Hepatocyte (in vitro differentiated cells): ENCODE measurements at regions not wholly inside any gene's neighbourhood (a gene's known extent, or its start where the extent isn't known, plus 50 kb on each side); places are given as distances from the start of the nearest gene placed in this dataset.
"Not testable (repeated sequence)": the region's sequence is repeated elsewhere in the genome, so short reads cannot be mapped to it uniquely, and the experiment has no call there.

Experiments
- DNase-seq: peaks from one replicate; pipeline ENCODE4 v3.0.0-alpha.2; 2016; ENCODE audit warnings: low spot score
- H2AFZ ChIP-seq: fragments of 200-600 bp; sonication (generic); 2 replicates; pipeline ENCODE4 v1.6.0; 2016; ENCODE audit warnings: antibody characterized with exemption, mild to moderate bottlenecking
- H3K27ac ChIP-seq: fragments of 200-600 bp; sonication (generic); 2 replicates; pipeline ENCODE4 v1.5.1; 2016; ENCODE audit warnings: mild to moderate bottlenecking
- H3K27me3 ChIP-seq: fragments of 200-600 bp; sonication (generic); 2 replicates; pipeline ENCODE4 v1.6.1; 2016
- H3K36me3 ChIP-seq: fragments of 200-600 bp; sonication (generic); replicated peaks from 2 replicates; pipeline ENCODE4 v1.5.1; 2016; ENCODE audit warnings: low read depth; ENCODE audit not compliant: insufficient read depth
- H3K4me1 ChIP-seq: fragments of 200-600 bp; sonication (generic); 2 replicates; pipeline ENCODE4 v1.5.1; 2016; ENCODE audit warnings: mild to moderate bottlenecking, moderate library complexity; ENCODE audit not compliant: insufficient read depth
- H3K4me2 ChIP-seq: fragments of 200-600 bp; sonication (generic); 2 replicates; pipeline ENCODE4 v1.6.0; 2016
- H3K4me3 ChIP-seq: fragments of 200-600 bp; sonication (generic); 2 replicates; pipeline ENCODE4 v1.5.1; 2016; ENCODE audit warnings: mild to moderate bottlenecking
- H3K79me2 ChIP-seq: fragments of 200-600 bp; sonication (generic); 2 replicates; pipeline ENCODE4 v1.6.0; 2017; ENCODE audit warnings: mild to moderate bottlenecking
- H3K9me2 ChIP-seq: fragments of 200-600 bp; sonication (generic); replicated peaks from 2 replicates; pipeline ENCODE4 v1.6.0; 2017; ENCODE audit warnings: mild to moderate bottlenecking; ENCODE audit not compliant: insufficient read depth
- H3K9me3 ChIP-seq: fragments of 200-600 bp; sonication (generic); 2 replicates; pipeline ENCODE4 v1.5.1; 2016; ENCODE audit warnings: low read depth, mild to moderate bottlenecking
- H4K20me1 ChIP-seq: fragments of 200-600 bp; sonication (generic); 2 replicates; pipeline ENCODE4 v1.6.0; 2016; ENCODE audit warnings: mild to moderate bottlenecking; ENCODE audit not compliant: insufficient read depth, poor library complexity, severe bottlenecking
- EZH2 ChIP-seq: fragments of 200-600 bp; sonication (generic); IDR thresholded peaks from 2 replicates; pipeline ENCODE4 v1.6.1; 2016; ENCODE audit warnings: antibody characterized with exemption, mild to moderate bottlenecking, borderline replicate concordance
- EZH2phosphoT487 ChIP-seq: fragments of 200-600 bp; sonication (generic); IDR thresholded peaks from one replicate; pipeline ENCODE4 v1.6.1; 2018; ENCODE audit warnings: antibody characterized with exemption, mild to moderate bottlenecking, low read depth, moderate library complexity; ENCODE audit not compliant: unreplicated experiment, severe bottlenecking
- WGBS: methylation state at CpG from one replicate; pipeline ENCODE4 v1.1.6; 2016; ENCODE audit warnings: low lambda C conversion rate; ENCODE audit errors: missing lambda C conversion rate; 5-methylcytosine and 5-hydroxymethylcytosine counted together
- TF ChIP-seq, protein P1 (sequence below): fragments of 200-600 bp; sonication (generic); IDR thresholded peaks from 2 replicates; pipeline ENCODE4 v1.5.1; 2016; ENCODE audit warnings: antibody characterized with exemption, mild to moderate bottlenecking; ENCODE audit not compliant: poor library complexity

DNA sequence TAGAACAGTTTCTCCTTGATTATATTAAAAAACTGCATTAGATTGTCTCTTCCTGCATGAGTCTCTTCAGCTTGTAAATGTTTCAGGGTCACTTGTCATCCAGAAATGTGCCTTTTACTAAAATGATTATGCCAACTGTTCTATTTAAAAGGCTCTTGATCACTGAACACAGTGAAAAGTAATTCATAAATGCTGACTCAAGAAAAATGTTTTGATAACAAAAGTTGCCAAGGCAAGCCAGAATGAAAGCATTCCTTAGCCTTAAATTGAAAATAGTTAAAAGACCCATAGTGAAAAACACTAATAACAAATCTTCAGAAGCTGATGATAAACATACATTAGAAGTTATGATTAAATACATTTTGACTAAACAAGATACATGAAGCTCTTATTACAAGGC lies 356.0 kb upstream of the KIF2B start:
- no peaks in the 10 kb centered on the region for H3K9me2 ChIP-seq
- H3K27ac ChIP-seq = no peak overlapping the region
- H3K4me3 ChIP-seq = no peak overlapping the region
- H3K9me3 ChIP-seq = no peaks in the 10 kb centered on the region
- no peak for DNase-seq
- no peak overlapping the region for H2AFZ ChIP-seq
- no peak overlapping the region for H3K4me2 ChIP-seq
- no peaks in the 10 kb centered on the region for H3K36me3 ChIP-seq
- no peaks in the 10 kb centered on the region for H3K27me3 ChIP-seq
- H3K79me2 ChIP-seq = no peaks in the 10 kb centered on the region
- no peak for TF ChIP-seq EZH2
- no peak for TF ChIP-seq EZH2phosphoT487
- TF ChIP-seq, protein P1, sequence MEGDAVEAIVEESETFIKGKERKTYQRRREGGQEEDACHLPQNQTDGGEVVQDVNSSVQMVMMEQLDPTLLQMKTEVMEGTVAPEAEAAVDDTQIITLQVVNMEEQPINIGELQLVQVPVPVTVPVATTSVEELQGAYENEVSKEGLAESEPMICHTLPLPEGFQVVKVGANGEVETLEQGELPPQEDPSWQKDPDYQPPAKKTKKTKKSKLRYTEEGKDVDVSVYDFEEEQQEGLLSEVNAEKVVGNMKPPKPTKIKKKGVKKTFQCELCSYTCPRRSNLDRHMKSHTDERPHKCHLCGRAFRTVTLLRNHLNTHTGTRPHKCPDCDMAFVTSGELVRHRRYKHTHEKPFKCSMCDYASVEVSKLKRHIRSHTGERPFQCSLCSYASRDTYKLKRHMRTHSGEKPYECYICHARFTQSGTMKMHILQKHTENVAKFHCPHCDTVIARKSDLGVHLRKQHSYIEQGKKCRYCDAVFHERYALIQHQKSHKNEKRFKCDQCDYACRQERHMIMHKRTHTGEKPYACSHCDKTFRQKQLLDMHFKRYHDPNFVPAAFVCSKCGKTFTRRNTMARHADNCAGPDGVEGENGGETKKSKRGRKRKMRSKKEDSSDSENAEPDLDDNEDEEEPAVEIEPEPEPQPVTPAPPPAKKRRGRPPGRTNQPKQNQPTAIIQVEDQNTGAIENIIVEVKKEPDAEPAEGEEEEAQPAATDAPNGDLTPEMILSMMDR = no peak
- H4K20me1 ChIP-seq = no peaks in the 10 kb centered on the region
- H3K4me1 ChIP-seq = no peaks in the 10 kb centered on the region

DNA sequence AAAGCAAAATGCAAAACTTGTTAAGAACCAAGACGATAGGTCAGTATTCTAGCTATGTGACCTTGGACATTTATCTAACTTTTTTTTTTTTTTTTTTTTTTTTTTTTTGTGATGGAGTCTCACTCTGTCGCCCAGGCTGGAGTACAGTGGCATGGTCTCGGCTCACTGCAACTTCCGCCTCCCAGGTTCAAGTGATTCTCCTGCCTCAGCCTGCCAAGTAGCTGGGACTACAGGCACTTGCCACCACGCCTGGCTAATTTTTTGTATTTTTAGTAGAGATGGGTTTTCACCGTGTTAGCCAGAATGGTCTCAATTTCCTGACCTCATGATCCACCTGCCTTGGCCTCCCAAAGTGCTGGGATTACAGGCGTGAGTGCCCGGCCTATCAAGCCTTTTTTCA lies 358.3 kb upstream of the KIF2B start:
- H2AFZ ChIP-seq, H3K4me3 ChIP-seq, H3K9me3 ChIP-seq, H3K4me2 ChIP-seq, H4K20me1 ChIP-seq, H3K4me1 ChIP-seq, H3K27ac ChIP-seq, H3K27me3 ChIP-seq, H3K79me2 ChIP-seq, H3K36me3 ChIP-seq, DNase-seq, H3K9me2 ChIP-seq: not testable (repeated sequence)
- WGBS = 97% methylated on average over 8 of the region's 8 CpGs

DNA sequence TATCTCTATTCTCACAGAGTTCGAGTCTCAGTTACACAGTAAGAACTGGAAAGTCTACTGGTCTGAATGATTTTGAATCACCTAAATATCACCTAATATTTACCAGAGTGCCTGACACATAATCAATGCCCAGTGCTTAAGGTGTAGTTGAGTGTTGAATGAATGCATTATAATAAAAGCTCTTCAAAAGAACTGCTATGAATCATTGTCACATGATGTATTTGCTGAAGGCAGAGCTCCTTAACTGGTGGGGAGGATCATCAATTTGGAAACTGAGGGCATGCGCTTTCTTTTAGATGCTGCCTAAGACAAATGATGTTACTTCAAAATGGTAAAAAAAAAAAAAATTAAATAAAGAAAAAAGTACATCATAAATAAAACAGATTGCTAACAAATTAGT lies 359.4 kb upstream of the KIF2B start:
- Histone ChIP-seq H2AFZ (no peak overlapping the region), H4K20me1 (no peaks in the 10 kb centered on the region), H3K4me2 (no peak overlapping the region), H3K36me3 (no peaks in the 10 kb centered on the region), H3K27ac (no peak overlapping the region), H3K9me2 (no peaks in the 10 kb centered on the region), H3K9me3 (no peaks in the 10 kb centered on the region), H3K4me3 (no peak overlapping the region), H3K79me2 (no peaks in the 10 kb centered on the region), H3K27me3 (no peaks in the 10 kb centered on the region), H3K4me1 (no peaks in the 10 kb centered on the region)
- DNase-seq = no peak
- TF ChIP-seq, protein P1 = no peak
- 90% methylated on average over 2 of the region's 2 CpGs for WGBS

DNA sequence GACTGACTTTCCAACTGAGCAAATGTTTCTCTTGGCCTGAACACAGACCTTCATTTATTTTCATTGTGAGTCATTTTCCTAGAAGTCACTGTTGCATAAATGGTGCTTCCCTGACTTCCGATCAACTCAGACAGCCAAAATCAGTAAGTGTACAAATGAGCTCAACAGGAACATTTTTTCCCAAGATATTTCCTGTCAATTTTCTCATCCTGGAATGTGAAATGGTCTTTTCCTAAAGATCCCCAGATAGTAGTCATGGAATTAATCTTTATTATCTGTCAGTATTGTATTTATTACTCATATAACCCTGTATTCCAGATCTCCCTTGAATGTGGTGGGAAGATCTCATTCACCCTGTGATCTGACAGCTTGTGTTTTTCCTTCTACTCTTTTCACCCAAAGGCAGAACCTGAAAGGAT lies 360.3 kb upstream of the KIF2B start:
- Histone ChIP-seq H3K79me2 (no peaks in the 10 kb centered on the region), H3K9me2 (no peaks in the 10 kb centered on the region), H3K27ac (no peak overlapping the region), H3K4me3 (no peak overlapping the region), H3K36me3 (no peaks in the 10 kb centered on the region), H3K27me3 (no peaks in the 10 kb centered on the region), H4K20me1 (no peaks in the 10 kb centered on the region), H3K4me1 (no peaks in the 10 kb centered on the region), H3K9me3 (no peaks in the 10 kb centered on the region), H3K4me2 (no peak overlapping the region), H2AFZ (no peak overlapping the region)
- TF ChIP-seq EZH2 (no peak), EZH2phosphoT487 (no peak)
- TF ChIP-seq, protein P1 = no peak
- no peak for DNase-seq
- WGBS = 67% methylated on average over 1 of the region's 1 CpG

DNA sequence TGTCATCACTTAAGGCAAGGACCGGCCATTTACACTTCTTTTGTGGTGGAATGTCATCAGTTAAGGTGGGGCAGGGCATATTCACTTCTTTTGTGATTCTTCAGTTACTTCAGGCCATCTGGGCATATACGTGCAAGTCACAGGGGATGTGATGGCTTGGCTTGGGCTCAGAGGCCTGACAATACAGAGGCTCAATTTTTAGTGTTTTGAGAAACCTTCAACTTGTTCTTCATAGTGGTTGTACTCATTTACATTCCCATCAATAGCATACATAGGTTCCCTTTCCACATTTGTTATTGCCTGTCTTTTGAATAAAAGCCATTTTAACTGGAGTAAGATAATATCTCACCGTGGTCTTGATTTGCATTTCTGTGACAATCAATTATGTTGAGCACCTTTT lies 366.8 kb upstream of the KIF2B start:
- 53% methylated on average over 2 of the region's 3 CpGs for WGBS
- H3K27me3 ChIP-seq = not testable (repeated sequence)

More for the DNA sequence above, 366.8 kb upstream of the KIF2B start:
- H3K4me3 ChIP-seq, H3K4me1 ChIP-seq, H2AFZ ChIP-seq, H3K9me3 ChIP-seq, H3K27ac ChIP-seq, H3K9me2 ChIP-seq, H3K4me2 ChIP-seq, H3K79me2 ChIP-seq, DNase-seq, H4K20me1 ChIP-seq, H3K36me3 ChIP-seq: not testable (repeated sequence)
